Endothelial cell of umbilical vein (primary cell): ENCODE measurements at regions not wholly inside any gene's neighbourhood (a gene's known extent, or its start where the extent isn't known, plus 50 kb on each side); places are given as distances from the start of the nearest gene placed in this dataset.

Source experiments
- BruUV-seq: library from RNA; stranded (reverse); fragments of 400-500 nt; replicated peaks from 2 replicates; lab custom pipeline; 2021; lab: Mats Ljungman, UMichigan
- CTCF ChIA-PET: fragments of 300-600, 350-600 bp; sonication (Branson Sonifier 250); formaldehyde crosslinking; loops from one replicate; lab custom pipeline; 2021; ENCODE audit warnings: antibody characterized with exemption, inconsistent platforms; lab: Charles Lee
- POLR2A ChIA-PET: fragments of 300-600, 350-600 bp; sonication (Branson Sonifier 250); formaldehyde crosslinking; loops from one replicate; lab custom pipeline; 2021; ENCODE audit warnings: antibody characterized with exemption, inconsistent platforms; lab: Charles Lee
- DNase-seq: peaks from one replicate; pipeline ENCODE4 v3.0.0-alpha.2; 2011; ENCODE audit warnings: low read depth, low spot score
- FAIRE-seq: peaks from 2 replicates; lab custom pipeline; 2011; peaks lifted over from hg19 to GRCh38; lab: Jason Lieb, UNC
- H2AFZ ChIP-seq: 2 replicates; pipeline ENCODE4 v1.6.0; 2012; ENCODE audit warnings: low read depth, low read length, control low read depth, inconsistent platforms
- H3K27ac ChIP-seq: 2 replicates; pipeline ENCODE4 v1.5.1; 2011; ENCODE audit warnings: low read depth, mild to moderate bottlenecking, control low read depth, low read length, moderate library complexity; ENCODE audit not compliant: insufficient read depth
- H3K27me3 ChIP-seq, 2 experiments: 2 replicates each; pipeline versions ENCODE4 v1.6.0 to v1.6.1; 2011; ENCODE audit warnings: low read length in 2 of 2, mixed read lengths in 1 of 2; ENCODE audit not compliant: control insufficient read depth in 2 of 2, insufficient read depth in 2 of 2
- H3K36me3 ChIP-seq, 2 experiments: 2 replicates in 1 of 2; 3 replicates in 1 of 2; pipeline ENCODE4 v1.5.1; 2011; ENCODE audit warnings: low read length in 2 of 2, mild to moderate bottlenecking in 1 of 2, moderate library complexity in 1 of 2; ENCODE audit not compliant: control insufficient read depth in 2 of 2, insufficient read depth in 2 of 2; ENCODE audit errors: extremely low read depth in 1 of 2
- H3K4me1 ChIP-seq: 3 replicates; pipeline ENCODE4 v1.5.1; 2011; ENCODE audit warnings: mild to moderate bottlenecking, low read length; ENCODE audit not compliant: control insufficient read depth, insufficient read depth; ENCODE audit errors: extremely low read depth
- H3K4me2 ChIP-seq: 2 replicates; pipeline ENCODE4 v1.6.1; 2011; ENCODE audit warnings: low read length, control low read depth, mixed read lengths; ENCODE audit not compliant: insufficient read depth
- H3K4me3 ChIP-seq, 3 experiments: fragments of 200-600 bp in 1 of 3; sonication (generic), shearing (Covaris generic) in 1 of 3; replicated peaks in 1 of 3; 2 replicates each; pipeline ENCODE4 v1.5.1; 2011 to 2016; ENCODE audit warnings: control low read depth in 3 of 3, low read length in 3 of 3, mild to moderate bottlenecking in 2 of 3, inconsistent platforms in 1 of 3, low read depth in 1 of 3, moderate library complexity in 1 of 3; ENCODE audit not compliant: insufficient read depth in 1 of 3
- H3K79me2 ChIP-seq: 2 replicates; pipeline ENCODE4 v1.6.0; 2012; ENCODE audit warnings: low read length, inconsistent platforms; ENCODE audit not compliant: control insufficient read depth, insufficient read depth
- H3K9ac ChIP-seq: replicated peaks from 2 replicates; pipeline ENCODE3; 2011; ENCODE audit warnings: low read length, control low read depth; ENCODE audit not compliant: insufficient read depth; ENCODE audit errors: extremely low read depth
- H3K9me1 ChIP-seq: replicated peaks from 3 replicates; pipeline ENCODE4 v1.6.0; 2011; ENCODE audit warnings: mild to moderate bottlenecking, low read length; ENCODE audit not compliant: control insufficient read depth, insufficient read depth; ENCODE audit errors: extremely low read depth
- H3K9me3 ChIP-seq: replicated peaks from 2 replicates; pipeline ENCODE4 v1.5.1; 2012; ENCODE audit warnings: low read length, inconsistent platforms; ENCODE audit not compliant: control insufficient read depth, insufficient read depth
- H4K20me1 ChIP-seq: replicated peaks from 2 replicates; pipeline ENCODE3; 2011; ENCODE audit warnings: mild to moderate bottlenecking, low read length; ENCODE audit not compliant: control insufficient read depth, insufficient read depth; ENCODE audit errors: extremely low read depth
- EZH2 ChIP-seq: IDR thresholded peaks from 2 replicates; pipeline ENCODE4 v1.6.1; 2012; ENCODE audit warnings: borderline replicate concordance, low read depth, mild to moderate bottlenecking, moderate library complexity, low read length, inconsistent platforms; ENCODE audit not compliant: severe bottlenecking
- FOS ChIP-seq: IDR thresholded peaks from 2 replicates; pipeline ENCODE4 v1.6.1; 2011; ENCODE audit warnings: mild to moderate bottlenecking, low read length, moderate library complexity, borderline replicate concordance; ENCODE audit not compliant: insufficient read depth
- GATA2 ChIP-seq: IDR thresholded peaks from 2 replicates; pipeline ENCODE4 v1.7.0; 2011; ENCODE audit warnings: low read depth, mild to moderate bottlenecking, moderate library complexity, mixed read lengths, low read length; ENCODE audit not compliant: insufficient read length, insufficient read depth
- JUN ChIP-seq: IDR thresholded peaks from 2 replicates; pipeline ENCODE4 v1.6.1; 2011; ENCODE audit warnings: borderline replicate concordance, low read depth; ENCODE audit not compliant: insufficient read length, insufficient read depth
- MYC ChIP-seq: IDR thresholded peaks from one replicate; pipeline ENCODE4 v1.6.1; 2011; ENCODE audit warnings: mild to moderate bottlenecking, low read depth, low read length
- POLR2A ChIP-seq: IDR thresholded peaks from 2 replicates; pipeline ENCODE4 v1.6.1; 2012; ENCODE audit warnings: low read depth, mild to moderate bottlenecking, control low read depth, low read length
- POLR2AphosphoS5 ChIP-seq: IDR thresholded peaks from 2 replicates; pipeline ENCODE4 v1.6.1; 2012; ENCODE audit warnings: low read depth, mild to moderate bottlenecking, control low read depth, low read length, moderate library complexity; ENCODE audit not compliant: insufficient read depth
- dilution Hi-C: fragments of 300-500 bp; cut with MboI; formaldehyde crosslinking; loops from one replicate; pipeline ENCODE4 v1.15.0; 2019; ENCODE audit warnings: low sequenced_read_pairs; ENCODE audit not compliant: extremely low pct_ligation_motif_present
- intact Hi-C: fragments of 100-400 bp; cut with micrococcal nuclease; formaldehyde crosslinking; loops from one replicate; pipeline ENCODE4 v1.10.0; 2022
- TF ChIP-seq, protein P1 (sequence below): IDR thresholded peaks from 2 replicates; pipeline ENCODE4 v1.6.1; 2011; ENCODE audit not compliant: insufficient read depth, insufficient read length
- TF ChIP-seq, protein P2 (sequence below), 2 donors: IDR thresholded peaks; 1 replicate in 1 of 2; 2 replicates in 1 of 2; pipeline ENCODE4 v1.5.1; 2011; ENCODE audit warnings: low read length in 2 of 2, mild to moderate bottlenecking in 2 of 2, moderate library complexity in 2 of 2, control low read depth in 1 of 2, inconsistent platforms in 1 of 2, low read depth in 1 of 2; ENCODE audit not compliant: insufficient read depth in 1 of 2; ENCODE audit errors: extremely low read depth in 1 of 2

DNA sequence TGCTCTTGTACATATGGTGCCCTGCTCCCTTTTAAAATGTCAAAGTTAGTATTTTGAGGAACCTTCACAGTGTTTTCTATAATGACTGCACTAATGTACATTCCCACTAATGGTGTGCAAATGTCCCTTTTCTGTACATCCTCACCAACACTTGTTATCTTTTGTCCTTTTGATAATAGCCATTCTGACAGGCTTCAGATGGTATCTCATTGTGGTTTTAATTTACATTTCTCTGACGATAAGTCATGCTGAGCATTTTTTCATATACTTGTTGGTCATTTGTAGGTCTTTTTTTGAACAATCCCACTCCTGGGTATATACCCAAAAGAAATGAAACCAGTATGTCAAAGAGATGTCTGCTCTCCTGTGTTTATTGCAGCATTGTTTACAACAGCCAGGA, 268.3 kb downstream of the FBXO15 start:
- ChIA-PET POLR2A (no interaction called here), CTCF (no interaction called here)
- TF ChIP-seq GATA2, result no peak
- no peak for TF ChIP-seq POLR2A
- TF ChIP-seq, protein P1, sequence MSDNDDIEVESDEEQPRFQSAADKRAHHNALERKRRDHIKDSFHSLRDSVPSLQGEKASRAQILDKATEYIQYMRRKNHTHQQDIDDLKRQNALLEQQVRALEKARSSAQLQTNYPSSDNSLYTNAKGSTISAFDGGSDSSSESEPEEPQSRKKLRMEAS, result no peak
- no peak for TF ChIP-seq MYC
- TF ChIP-seq, protein P2, sequence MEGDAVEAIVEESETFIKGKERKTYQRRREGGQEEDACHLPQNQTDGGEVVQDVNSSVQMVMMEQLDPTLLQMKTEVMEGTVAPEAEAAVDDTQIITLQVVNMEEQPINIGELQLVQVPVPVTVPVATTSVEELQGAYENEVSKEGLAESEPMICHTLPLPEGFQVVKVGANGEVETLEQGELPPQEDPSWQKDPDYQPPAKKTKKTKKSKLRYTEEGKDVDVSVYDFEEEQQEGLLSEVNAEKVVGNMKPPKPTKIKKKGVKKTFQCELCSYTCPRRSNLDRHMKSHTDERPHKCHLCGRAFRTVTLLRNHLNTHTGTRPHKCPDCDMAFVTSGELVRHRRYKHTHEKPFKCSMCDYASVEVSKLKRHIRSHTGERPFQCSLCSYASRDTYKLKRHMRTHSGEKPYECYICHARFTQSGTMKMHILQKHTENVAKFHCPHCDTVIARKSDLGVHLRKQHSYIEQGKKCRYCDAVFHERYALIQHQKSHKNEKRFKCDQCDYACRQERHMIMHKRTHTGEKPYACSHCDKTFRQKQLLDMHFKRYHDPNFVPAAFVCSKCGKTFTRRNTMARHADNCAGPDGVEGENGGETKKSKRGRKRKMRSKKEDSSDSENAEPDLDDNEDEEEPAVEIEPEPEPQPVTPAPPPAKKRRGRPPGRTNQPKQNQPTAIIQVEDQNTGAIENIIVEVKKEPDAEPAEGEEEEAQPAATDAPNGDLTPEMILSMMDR (IDR thresholded peaks at IDR 0.05; ENCODE audit: extremely low read depth in 1 of 2, insufficient read depth in 1 of 2, low read depth in 1 of 2, low read length in 2 of 2), result no peak
- no peak for TF ChIP-seq POLR2AphosphoS5
- no peak for TF ChIP-seq JUN
- intact Hi-C loops (no loop called here), dilution Hi-C loops (no loop called here)
- peaks cover 5% of the 10 kb centered on the region for H3K9me3 ChIP-seq
- no TSS peak for BruUV-seq
- H3K27me3 ChIP-seq, result no peaks in the 10 kb centered on the region
- no peaks in the 10 kb centered on the region for H3K4me1 ChIP-seq
- FAIRE-seq (no peak), DNase-seq (no peak)
- no peaks in the 10 kb centered on the region for H4K20me1 ChIP-seq
- H2AFZ ChIP-seq, result no peak overlapping the region
- H3K9me1 ChIP-seq, result no peaks in the 10 kb centered on the region
- no peaks in the 10 kb centered on the region for H3K36me3 ChIP-seq
- H3K4me2 ChIP-seq, result no peak overlapping the region
- H3K79me2 ChIP-seq, result no peaks in the 10 kb centered on the region
- H3K27ac ChIP-seq, result no peak overlapping the region
- H3K4me3 ChIP-seq, result no peak overlapping the region
- no peak overlapping the region for H3K9ac ChIP-seq

DNA sequence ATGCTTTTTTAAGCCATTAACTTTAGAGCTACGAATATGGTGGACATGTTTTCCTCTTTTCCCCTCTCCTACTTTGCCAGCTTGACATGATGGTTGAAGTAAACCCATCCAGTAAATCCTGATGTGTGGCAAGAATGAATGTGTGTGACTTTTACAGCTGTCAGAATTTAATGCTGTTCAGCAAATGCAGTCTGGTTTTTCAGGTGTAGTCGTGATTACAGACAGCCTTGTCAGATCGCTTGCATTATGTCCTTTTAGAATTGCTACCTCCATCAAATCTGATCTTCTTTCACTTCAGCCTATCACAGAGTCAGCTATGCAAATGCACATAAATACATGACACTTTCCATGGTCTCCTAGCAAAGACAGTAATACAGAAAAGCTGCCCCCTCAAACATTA, 278.5 kb downstream of the FBXO15 start:
- peaks cover 2% of the 10 kb centered on the region for H3K9me3 ChIP-seq
- H3K9me1 ChIP-seq, result no peaks in the 10 kb centered on the region
- H3K36me3 ChIP-seq, result no peaks in the 10 kb centered on the region
- no peak overlapping the region for H3K4me3 ChIP-seq
- ChIA-PET POLR2A (no interaction called here), CTCF (no interaction called here)
- dilution Hi-C loops, result no loop called here
- no peaks in the 10 kb centered on the region for H3K27me3 ChIP-seq
- no peaks in the 10 kb centered on the region for H4K20me1 ChIP-seq
- intact Hi-C loops, result no loop called here
- H3K27ac ChIP-seq, result no peak overlapping the region
- H3K79me2 ChIP-seq, result no peaks in the 10 kb centered on the region
- no peak overlapping the region for H3K9ac ChIP-seq
- FAIRE-seq (no peak), DNase-seq (no peak)
- H2AFZ ChIP-seq, result no peak overlapping the region
- no TSS peak for BruUV-seq
- H3K4me2 ChIP-seq, result no peak overlapping the region
- no peak for TF ChIP-seq EZH2
- no peak for TF ChIP-seq FOS
- TF ChIP-seq MYC, result no peak
- TF ChIP-seq, protein P1, result no peak
- TF ChIP-seq GATA2, result no peak
- TF ChIP-seq POLR2AphosphoS5, result no peak
- no peak for TF ChIP-seq JUN
- H3K4me1 ChIP-seq, result no peaks in the 10 kb centered on the region
